ENCODE measurements at regions not wholly inside any gene's neighbourhood (a gene's known extent, or its start where the extent isn't known, plus 50 kb on each side); places are given as distances from the start of the nearest gene placed in this dataset.

- 75% methylated on average over 8 of the region's 8 CpGs for WGBS (ENCODE audit: insufficient coverage)
These were observed 92.6 kb upstream of the TMEM132E start for GRCh38 chr17:34486761-34487160.

GRCh38 chr17:34485999-34486398, 93.4 kb upstream of the TMEM132E start:
- ChIA-PET POLR2A (no interaction called here), CTCF (no interaction called here)
- Histone ChIP-seq H3K4me1 (ENCODE audit: control extremely low read depth in 1 of 4, control insufficient read depth in 4 of 4, insufficient read depth in 4 of 4, low read length in 3 of 4) (peaks cover 0 to 9% (median 0%) of the 10 kb centered on the region in 4 experiments), H3K27ac (ENCODE audit: insufficient read depth in 1 of 2, low read depth in 1 of 2, low read length in 2 of 2, poor library complexity in 1 of 2, severe bottlenecking in 2 of 2) (no peak overlapping the region), H3K9me3 (ENCODE audit: control extremely low read depth in 1 of 5, control insufficient read depth in 4 of 5, insufficient read depth in 2 of 5, low read depth in 1 of 5, low read length in 4 of 5) (no peaks in the 10 kb centered on the region), H3K4me3 (ENCODE audit: control insufficient read depth in 1 of 7, extremely low read depth in 1 of 7, insufficient read depth in 4 of 7, low read depth in 2 of 7, low read length in 6 of 7) (no peak overlapping the region), H3K27me3 (replicated peaks in 2 of 5; ENCODE audit: control insufficient read depth in 4 of 5, insufficient read depth in 5 of 5, low read length in 4 of 5) (peaks cover 0 to 64% (median 22%) of the 10 kb centered on the region in 5 experiments), H3K36me3 (ENCODE audit: control insufficient read depth in 4 of 4, insufficient read depth in 4 of 4, low read length in 3 of 4) (no peaks in the 10 kb centered on the region)
- peak; percentile 12 to 63 (median 44) for DNase-seq
- 56% methylated on average over 4 of the region's 7 CpGs for WGBS (ENCODE audit: insufficient coverage)

More at GRCh38 chr17:34486761-34487160, 92.6 kb upstream of the TMEM132E start:
- peaks cover 0 to 9% (median 0%) of the 10 kb centered on the region in 4 experiments for H3K4me1 ChIP-seq (ENCODE audit: control extremely low read depth in 1 of 4, control insufficient read depth in 4 of 4, insufficient read depth in 4 of 4, low read length in 3 of 4)
- DNase-seq = no peak
- ChIA-PET POLR2A (no interaction called here), CTCF (no interaction called here)
- H3K9me3 ChIP-seq (ENCODE audit: control extremely low read depth in 1 of 5, control insufficient read depth in 4 of 5, insufficient read depth in 2 of 5, low read depth in 1 of 5, low read length in 4 of 5) = no peaks in the 10 kb centered on the region
- no peaks in the 10 kb centered on the region for H3K36me3 ChIP-seq (ENCODE audit: control insufficient read depth in 4 of 4, insufficient read depth in 4 of 4, low read length in 3 of 4)
- H3K27ac ChIP-seq (ENCODE audit: insufficient read depth in 1 of 2, low read depth in 1 of 2, low read length in 2 of 2, poor library complexity in 1 of 2, severe bottlenecking in 2 of 2) = no peak overlapping the region
- H3K27me3 ChIP-seq (replicated peaks in 2 of 5; ENCODE audit: control insufficient read depth in 4 of 5, insufficient read depth in 5 of 5, low read length in 4 of 5) = peaks cover 0 to 63% (median 18%) of the 10 kb centered on the region in 5 experiments
- no peak overlapping the region for H3K4me3 ChIP-seq (ENCODE audit: control insufficient read depth in 1 of 7, extremely low read depth in 1 of 7, insufficient read depth in 4 of 7, low read depth in 2 of 7, low read length in 6 of 7)

- WGBS (ENCODE audit: insufficient coverage) = 79% methylated on average over 8 of the region's 8 CpGs
- Histone ChIP-seq H3K9me3 (ENCODE audit: control extremely low read depth in 1 of 5, control insufficient read depth in 4 of 5, insufficient read depth in 2 of 5, low read depth in 1 of 5, low read length in 4 of 5) (no peaks in the 10 kb centered on the region), H3K4me3 (ENCODE audit: control insufficient read depth in 1 of 7, extremely low read depth in 1 of 7, insufficient read depth in 4 of 7, low read depth in 2 of 7, low read length in 6 of 7) (no peak overlapping the region), H3K36me3 (ENCODE audit: control insufficient read depth in 4 of 4, insufficient read depth in 4 of 4, low read length in 3 of 4) (no peaks in the 10 kb centered on the region), H3K27me3 (replicated peaks in 2 of 5; ENCODE audit: control insufficient read depth in 4 of 5, insufficient read depth in 5 of 5, low read length in 4 of 5) (peaks cover 0 to 59% (median 22%) of the 10 kb centered on the region in 5 experiments), H3K27ac (ENCODE audit: insufficient read depth in 1 of 2, low read depth in 1 of 2, low read length in 2 of 2, poor library complexity in 1 of 2, severe bottlenecking in 2 of 2) (no peak overlapping the region), H3K4me1 (ENCODE audit: control extremely low read depth in 1 of 4, control insufficient read depth in 4 of 4, insufficient read depth in 4 of 4, low read length in 3 of 4) (peaks cover 0 to 9% (median 0%) of the 10 kb centered on the region in 4 experiments)
- CTCF ChIA-PET = no interaction called here
- POLR2A ChIA-PET = no interaction called here
- no peak for DNase-seq
These were observed 95.1 kb upstream of the TMEM132E start for GRCh38 chr17:34484193-34484733.

GRCh38 chr17:34482730-34483129, 96.7 kb upstream of the TMEM132E start:
- no peak overlapping the region for H3K4me3 ChIP-seq (ENCODE audit: control insufficient read depth in 1 of 7, extremely low read depth in 1 of 7, insufficient read depth in 4 of 7, low read depth in 2 of 7, low read length in 6 of 7)
- no peaks in the 10 kb centered on the region for H3K9me3 ChIP-seq (ENCODE audit: control extremely low read depth in 1 of 5, control insufficient read depth in 4 of 5, insufficient read depth in 2 of 5, low read depth in 1 of 5, low read length in 4 of 5)
- H3K36me3 ChIP-seq (ENCODE audit: control insufficient read depth in 4 of 4, insufficient read depth in 4 of 4, low read length in 3 of 4) = no peaks in the 10 kb centered on the region
- CTCF ChIA-PET = no interaction called here
- DNase-seq = no peak
- POLR2A ChIA-PET = no interaction called here
- WGBS (ENCODE audit: insufficient coverage) = 69% methylated on average over 6 of the region's 7 CpGs
- H3K4me1 ChIP-seq (ENCODE audit: control extremely low read depth in 1 of 4, control insufficient read depth in 4 of 4, insufficient read depth in 4 of 4, low read length in 3 of 4) = peaks cover 0 to 9% (median 0%) of the 10 kb centered on the region in 4 experiments
- no peak overlapping the region for H3K27ac ChIP-seq (ENCODE audit: insufficient read depth in 1 of 2, low read depth in 1 of 2, low read length in 2 of 2, poor library complexity in 1 of 2, severe bottlenecking in 2 of 2)
- peaks cover 0 to 45% (median 16%) of the 10 kb centered on the region in 5 experiments for H3K27me3 ChIP-seq (replicated peaks in 2 of 5; ENCODE audit: control insufficient read depth in 4 of 5, insufficient read depth in 5 of 5, low read length in 4 of 5)

GRCh38 chr17:34481779-34482178, 97.6 kb upstream of the TMEM132E start:
- ChIA-PET CTCF (no interaction called here), POLR2A (no interaction called here)
- Histone ChIP-seq H3K4me3 (ENCODE audit: control insufficient read depth in 1 of 7, extremely low read depth in 1 of 7, insufficient read depth in 4 of 7, low read depth in 2 of 7, low read length in 6 of 7) (no peak overlapping the region), H3K9me3 (ENCODE audit: control extremely low read depth in 1 of 5, control insufficient read depth in 4 of 5, insufficient read depth in 2 of 5, low read depth in 1 of 5, low read length in 4 of 5) (no peaks in the 10 kb centered on the region), H3K4me1 (ENCODE audit: control extremely low read depth in 1 of 4, control insufficient read depth in 4 of 4, insufficient read depth in 4 of 4, low read length in 3 of 4) (peaks cover 0 to 9% (median 0%) of the 10 kb centered on the region in 4 experiments), H3K27ac (ENCODE audit: insufficient read depth in 1 of 2, low read depth in 1 of 2, low read length in 2 of 2, poor library complexity in 1 of 2, severe bottlenecking in 2 of 2) (no peak overlapping the region), H3K27me3 (replicated peaks in 2 of 5; ENCODE audit: control insufficient read depth in 4 of 5, insufficient read depth in 5 of 5, low read length in 4 of 5) (peaks cover 0 to 36% (median 7%) of the 10 kb centered on the region in 5 experiments), H3K36me3 (ENCODE audit: control insufficient read depth in 4 of 4, insufficient read depth in 4 of 4, low read length in 3 of 4) (no peaks in the 10 kb centered on the region)
- DNase-seq = no peak
- 73% methylated on average over 1 of the region's 1 CpG for WGBS (ENCODE audit: insufficient coverage)

- Histone ChIP-seq H3K27ac (ENCODE audit: insufficient read depth in 1 of 2, low read depth in 1 of 2, low read length in 2 of 2, poor library complexity in 1 of 2, severe bottlenecking in 2 of 2) (no peak overlapping the region), H3K9me3 (ENCODE audit: control extremely low read depth in 1 of 5, control insufficient read depth in 4 of 5, insufficient read depth in 2 of 5, low read depth in 1 of 5, low read length in 4 of 5) (no peaks in the 10 kb centered on the region), H3K4me3 (ENCODE audit: control insufficient read depth in 1 of 7, extremely low read depth in 1 of 7, insufficient read depth in 4 of 7, low read depth in 2 of 7, low read length in 6 of 7) (no peak overlapping the region), H3K27me3 (replicated peaks in 2 of 5; ENCODE audit: control insufficient read depth in 4 of 5, insufficient read depth in 5 of 5, low read length in 4 of 5) (peaks cover 0 to 33% (median 7%) of the 10 kb centered on the region in 5 experiments), H3K4me1 (ENCODE audit: control extremely low read depth in 1 of 4, control insufficient read depth in 4 of 4, insufficient read depth in 4 of 4, low read length in 3 of 4) (no peaks in the 10 kb centered on the region), H3K36me3 (ENCODE audit: control insufficient read depth in 4 of 4, insufficient read depth in 4 of 4, low read length in 3 of 4) (no peaks in the 10 kb centered on the region)
- no peak for DNase-seq
- 75% methylated on average over 6 of the region's 6 CpGs for WGBS (ENCODE audit: insufficient coverage)
- ChIA-PET CTCF (no interaction called here), POLR2A (no interaction called here)
These were observed 100.0 kb upstream of the TMEM132E start for GRCh38 chr17:34479371-34479770.

- Histone ChIP-seq H3K9me3 (ENCODE audit: control extremely low read depth in 1 of 5, control insufficient read depth in 4 of 5, insufficient read depth in 2 of 5, low read depth in 1 of 5, low read length in 4 of 5) (no peaks in the 10 kb centered on the region), H3K27ac (ENCODE audit: insufficient read depth in 1 of 2, low read depth in 1 of 2, low read length in 2 of 2, poor library complexity in 1 of 2, severe bottlenecking in 2 of 2) (no peak overlapping the region), H3K4me3 (ENCODE audit: control insufficient read depth in 1 of 7, extremely low read depth in 1 of 7, insufficient read depth in 4 of 7, low read depth in 2 of 7, low read length in 6 of 7) (no peak overlapping the region), H3K4me1 (ENCODE audit: control extremely low read depth in 1 of 4, control insufficient read depth in 4 of 4, insufficient read depth in 4 of 4, low read length in 3 of 4) (no peaks in the 10 kb centered on the region), H3K27me3 (replicated peaks in 2 of 5; ENCODE audit: control insufficient read depth in 4 of 5, insufficient read depth in 5 of 5, low read length in 4 of 5) (peaks cover 0 to 33% (median 7%) of the 10 kb centered on the region in 5 experiments), H3K36me3 (ENCODE audit: control insufficient read depth in 4 of 4, insufficient read depth in 4 of 4, low read length in 3 of 4) (no peaks in the 10 kb centered on the region)
- DNase-seq = no peak
- WGBS (ENCODE audit: insufficient coverage) = no CpG with 5 or more reads among the region's 3 CpGs
- POLR2A ChIA-PET = no interaction called here
- CTCF ChIA-PET = no interaction called here
These were observed 101.1 kb upstream of the TMEM132E start for GRCh38 chr17:34478244-34478643.
